Tibial nerve (tissue), 4 donors: ENCODE measurements at regions not wholly inside any gene's neighbourhood (a gene's known extent, or its start where the extent isn't known, plus 50 kb on each side); places are given as distances from the start of the nearest gene placed in this dataset.

ENCODE experiments used
- DNase-seq, 2 donors: peaks; one replicate each; pipeline ENCODE4 v3.0.0-alpha.2; 2019; ENCODE audit warnings: low spot score in 2 of 2
- H3K27ac ChIP-seq, 4 donors: fragments of 200-600 bp; sonication (generic) in 3 of 4; one replicate each; pipeline ENCODE4 v1.5.1; 2017 to 2019; ENCODE audit warnings: mild to moderate bottlenecking in 1 of 4
- H3K27me3 ChIP-seq, 2 donors: fragments of 200-600 bp; sonication (generic) in 1 of 2; one replicate each; pipeline versions ENCODE4 v1.5.1 to v1.6.0; 2017 to 2019
- H3K36me3 ChIP-seq, 3 donors: fragments of 200-600 bp; sonication (generic); one replicate each; pipeline ENCODE4 v1.5.1; 2018 to 2019
- H3K4me1 ChIP-seq, 4 donors: fragments of 200-600 bp; sonication (generic) in 3 of 4; one replicate each; pipeline ENCODE4 v1.5.1; 2017 to 2019
- H3K4me3 ChIP-seq, 4 donors: fragments of 200-600 bp; sonication (generic) in 3 of 4; one replicate each; pipeline ENCODE4 v1.5.1; 2017 to 2019; ENCODE audit warnings: mild to moderate bottlenecking in 1 of 4, moderate library complexity in 1 of 4
- H3K9me3 ChIP-seq, 4 donors: fragments of 200-600 bp; sonication (generic) in 3 of 4; one replicate each; pipeline ENCODE4 v1.5.1; 2017 to 2019
- EP300 ChIP-seq, 2 donors: sonication (generic); formaldehyde crosslinking; IDR thresholded peaks; one replicate each; pipeline ENCODE4 v1.6.1; 2017; ENCODE audit warnings: antibody characterized with exemption in 2 of 2, mild to moderate bottlenecking in 1 of 2
- POLR2A ChIP-seq, 2 donors: fragments of 450-650 bp; IDR thresholded peaks; one replicate each; pipeline ENCODE4 v1.6.1; 2017; ENCODE audit warnings: antibody characterized with exemption in 2 of 2, mild to moderate bottlenecking in 2 of 2, moderate library complexity in 2 of 2
- WGBS, 2 donors: methylation state at CpG; one replicate each; pipeline ENCODE4 v1.1.5; 2018; 5-methylcytosine and 5-hydroxymethylcytosine counted together
- TF ChIP-seq, protein P1 (sequence below), 5 experiments: fragments of 200-600 bp in 3 of 5; fragments of 450-650 bp in 2 of 5; sonication (generic) in 3 of 5; IDR thresholded peaks; one replicate each; pipeline ENCODE4 v1.5.1; 2016 to 2019; ENCODE audit warnings: antibody characterized with exemption in 5 of 5, mild to moderate bottlenecking in 3 of 5, moderate library complexity in 2 of 5

DNA sequence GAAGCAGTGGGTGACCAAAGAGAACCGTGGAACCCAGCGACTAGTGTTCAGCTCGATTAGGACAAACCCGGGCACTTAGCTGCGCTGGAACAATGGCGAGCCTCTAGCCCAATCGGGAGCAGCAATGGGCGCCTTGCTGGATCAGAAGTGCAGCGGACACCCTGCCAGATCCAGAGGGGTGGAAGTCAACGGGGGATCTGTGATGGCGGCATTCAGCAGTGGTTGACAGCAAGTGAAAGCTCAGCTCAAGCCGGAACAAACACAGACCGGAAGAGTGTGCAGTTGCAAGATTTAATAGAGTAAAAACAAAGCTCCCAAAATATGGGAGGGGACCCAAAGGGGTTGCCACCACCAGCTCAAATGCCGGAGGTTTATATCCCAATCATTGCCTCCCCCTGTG, 478.7 kb upstream of the REG3G start:
- Histone ChIP-seq H3K9me3 (peaks cover 0 to 4% (median under 1%) of the 10 kb centered on the region in 4 donors), H3K27ac (no peak overlapping the region), H3K27me3 (no peaks in the 10 kb centered on the region), H3K4me3 (no peak overlapping the region), H3K36me3 (no peaks in the 10 kb centered on the region), H3K4me1 (peaks cover 0 to 6% (median 0%) of the 10 kb centered on the region in 4 donors)
- no peak for TF ChIP-seq POLR2A (IDR thresholded peaks at IDR 0.05)
- WGBS, 2 donors, result 95 to 97% methylated on average over 14 of the region's 14 CpGs
- DNase-seq, result no peak

GRCh38 chr2:78549766-78550165, 475.7 kb upstream of the REG3G start:
- H3K9me3 ChIP-seq, result no peaks in the 10 kb centered on the region
- no peak overlapping the region for H3K4me3 ChIP-seq
- no peak overlapping the region for H3K27ac ChIP-seq
- H3K4me1 ChIP-seq, result peaks cover 0 to 6% (median 0%) of the 10 kb centered on the region in 4 donors
- DNase-seq, result no peak
- H3K36me3 ChIP-seq, result no peaks in the 10 kb centered on the region
- TF ChIP-seq, protein P1, sequence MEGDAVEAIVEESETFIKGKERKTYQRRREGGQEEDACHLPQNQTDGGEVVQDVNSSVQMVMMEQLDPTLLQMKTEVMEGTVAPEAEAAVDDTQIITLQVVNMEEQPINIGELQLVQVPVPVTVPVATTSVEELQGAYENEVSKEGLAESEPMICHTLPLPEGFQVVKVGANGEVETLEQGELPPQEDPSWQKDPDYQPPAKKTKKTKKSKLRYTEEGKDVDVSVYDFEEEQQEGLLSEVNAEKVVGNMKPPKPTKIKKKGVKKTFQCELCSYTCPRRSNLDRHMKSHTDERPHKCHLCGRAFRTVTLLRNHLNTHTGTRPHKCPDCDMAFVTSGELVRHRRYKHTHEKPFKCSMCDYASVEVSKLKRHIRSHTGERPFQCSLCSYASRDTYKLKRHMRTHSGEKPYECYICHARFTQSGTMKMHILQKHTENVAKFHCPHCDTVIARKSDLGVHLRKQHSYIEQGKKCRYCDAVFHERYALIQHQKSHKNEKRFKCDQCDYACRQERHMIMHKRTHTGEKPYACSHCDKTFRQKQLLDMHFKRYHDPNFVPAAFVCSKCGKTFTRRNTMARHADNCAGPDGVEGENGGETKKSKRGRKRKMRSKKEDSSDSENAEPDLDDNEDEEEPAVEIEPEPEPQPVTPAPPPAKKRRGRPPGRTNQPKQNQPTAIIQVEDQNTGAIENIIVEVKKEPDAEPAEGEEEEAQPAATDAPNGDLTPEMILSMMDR (IDR thresholded peaks at IDR 0.05), result no peak
- TF ChIP-seq EP300 (IDR thresholded peaks at IDR 0.05) (no peak), POLR2A (IDR thresholded peaks at IDR 0.05) (no peak)
- no peaks in the 10 kb centered on the region for H3K27me3 ChIP-seq
- WGBS, 2 donors, result 36 to 40% methylated on average over 2 of the region's 2 CpGs

GRCh38 chr2:78553866-78554647, 471.4 kb upstream of the REG3G start:
- Histone ChIP-seq H3K36me3 (no peaks in the 10 kb centered on the region), H3K27me3 (no peaks in the 10 kb centered on the region), H3K27ac (no peak overlapping the region), H3K4me3 (no peak overlapping the region), H3K4me1 (peaks cover 0 to 6% (median 0%) of the 10 kb centered on the region in 4 donors), H3K9me3 (peaks cover 0 to 7% (median 0%) of the 10 kb centered on the region in 4 donors)
- WGBS, 2 donors, result 69 to 72% methylated on average over 3 of the region's 3 CpGs
- no peak for DNase-seq
- TF ChIP-seq EP300 (IDR thresholded peaks at IDR 0.05), result no peak
- TF ChIP-seq, protein P1 (IDR thresholded peaks at IDR 0.05), result no peak
- TF ChIP-seq POLR2A (IDR thresholded peaks at IDR 0.05), result no peak

- no peak for DNase-seq
- Histone ChIP-seq H3K9me3 (no peaks in the 10 kb centered on the region), H3K4me1 (no peaks in the 10 kb centered on the region), H3K36me3 (no peaks in the 10 kb centered on the region), H3K4me3 (no peak overlapping the region), H3K27me3 (no peaks in the 10 kb centered on the region), H3K27ac (no peak overlapping the region)
- TF ChIP-seq EP300 (IDR thresholded peaks at IDR 0.05), result no peak
- no peak for TF ChIP-seq POLR2A (IDR thresholded peaks at IDR 0.05)
- TF ChIP-seq, protein P1 (IDR thresholded peaks at IDR 0.05), result no peak
These were observed 463.6 kb upstream of the REG3G start for GRCh38 chr2:78561876-78562275.

DNA sequence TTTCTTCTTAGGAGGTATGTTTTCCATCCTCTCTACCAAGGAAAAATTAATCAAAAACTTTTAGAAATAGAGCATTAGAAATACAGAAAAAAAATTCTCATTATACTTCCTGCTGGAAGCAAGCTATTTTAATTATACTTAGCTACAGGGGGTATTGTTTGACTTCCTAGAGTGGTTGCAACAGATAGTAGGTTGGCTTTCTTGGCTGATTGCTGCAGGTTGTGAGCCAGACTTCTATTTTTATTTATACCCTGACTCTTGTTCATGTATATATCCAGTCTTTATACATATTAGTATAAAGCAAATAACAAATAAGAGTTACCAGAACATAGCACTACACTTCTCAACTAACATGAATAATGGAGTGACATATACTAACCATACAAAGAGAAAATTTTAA, 460.8 kb upstream of the REG3G start:
- Histone ChIP-seq H3K27me3 (no peaks in the 10 kb centered on the region), H3K36me3 (no peaks in the 10 kb centered on the region), H3K9me3 (no peaks in the 10 kb centered on the region), H3K4me3 (no peak overlapping the region), H3K4me1 (no peaks in the 10 kb centered on the region), H3K27ac (no peak overlapping the region)
- no peak for DNase-seq
- TF ChIP-seq, protein P1 (IDR thresholded peaks at IDR 0.05), result no peak
- TF ChIP-seq POLR2A (IDR thresholded peaks at IDR 0.05) (no peak), EP300 (IDR thresholded peaks at IDR 0.05) (no peak)
